Body of pancreas (tissue), 4 donors: ENCODE measurements at regions not wholly inside any gene's neighbourhood (a gene's known extent, or its start where the extent isn't known, plus 50 kb on each side); places are given as distances from the start of the nearest gene placed in this dataset.

Experiments
- ATAC-seq: fragments of 150-250 bp; one replicate; pipeline ENCODE4 v1.9.1; 2016
- DNase-seq, 4 donors: peaks; one replicate each; pipeline ENCODE4 v3.0.0-alpha.2; 2019
- H3K27ac ChIP-seq, 4 donors: fragments of 200-600 bp; sonication (generic); 1 replicate in 3 of 4; 2 replicates in 1 of 4; pipeline versions ENCODE4 v1.5.1 to v1.6.1; 2016 to 2019; ENCODE audit warnings: mild to moderate bottlenecking in 1 of 4, mixed read lengths in 1 of 4, moderate library complexity in 1 of 4
- H3K27me3 ChIP-seq, 2 donors: fragments of 200-600 bp; sonication (generic); one replicate each; pipeline ENCODE4 v1.6.0; 2016; ENCODE audit warnings: mild to moderate bottlenecking in 1 of 2
- H3K36me3 ChIP-seq, 2 donors: fragments of 200-600 bp; sonication (generic); replicated peaks in 1 of 2; 2 replicates each; pipeline ENCODE4 v1.5.1; 2016; ENCODE audit warnings: low read depth in 2 of 2; ENCODE audit not compliant: insufficient read depth in 1 of 2
- H3K4me1 ChIP-seq: fragments of 200-600 bp; sonication (generic); one replicate; pipeline ENCODE4 v1.6.0; 2016
- H3K4me3 ChIP-seq, 2 donors: fragments of 200-600 bp; sonication (generic); 1 replicate in 1 of 2; 2 replicates in 1 of 2; pipeline ENCODE4 v1.5.1; 2016 to 2019
- H3K9me3 ChIP-seq, 3 donors: fragments of 200-600 bp; sonication (generic); 1 replicate in 2 of 3; 2 replicates in 1 of 3; pipeline ENCODE4 v1.5.1; 2016
- POLR2A ChIP-seq, 3 donors: fragments of 450-650 bp; IDR thresholded peaks; one replicate each; pipeline ENCODE4 v1.6.1; 2016; ENCODE audit warnings: antibody characterized with exemption in 3 of 3, mild to moderate bottlenecking in 2 of 3
- WGBS, 2 donors: methylation state at CpG; one replicate each; pipeline ENCODE4 v1.1.5; 2017; 5-methylcytosine and 5-hydroxymethylcytosine counted together
- intact Hi-C: fragments of 100-400 bp; cut with DNase I; formaldehyde crosslinking; loops from one replicate; pipeline ENCODE4 v1.15.1; 2023
- TF ChIP-seq, protein P1 (sequence below), 7 experiments: fragments of 450-650 bp in 4 of 7; fragments of 200-600 bp in 3 of 7; sonication (generic) in 3 of 7; IDR thresholded peaks; one replicate each; pipeline ENCODE4 v1.5.1; 2016 to 2019; ENCODE audit warnings: antibody characterized with exemption in 7 of 7

DNA sequence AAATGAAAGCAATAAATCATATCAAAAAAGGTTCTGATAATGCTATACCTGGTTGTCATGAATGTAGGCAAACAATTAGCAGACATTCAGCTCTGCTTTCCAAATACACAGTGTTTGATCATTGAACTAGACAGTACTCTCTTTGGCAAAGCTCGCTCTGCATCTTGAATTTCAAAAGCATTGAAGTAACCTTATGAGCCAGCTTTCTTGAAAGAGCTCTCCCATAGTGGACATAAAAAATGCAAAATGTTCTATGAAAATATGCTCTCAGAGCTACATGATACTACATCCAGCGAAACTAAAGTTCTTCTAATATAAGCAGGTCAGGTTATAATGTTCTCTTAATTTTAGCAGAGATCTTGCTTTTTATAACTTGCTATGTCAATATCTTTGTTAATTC is 533.4 kb downstream of the CSNK1G3 start:
- no peaks in the 10 kb centered on the region for H3K36me3 ChIP-seq
- 92 to 93% methylated on average over 2 of the region's 2 CpGs for WGBS, 2 donors
- TF ChIP-seq, protein P1, sequence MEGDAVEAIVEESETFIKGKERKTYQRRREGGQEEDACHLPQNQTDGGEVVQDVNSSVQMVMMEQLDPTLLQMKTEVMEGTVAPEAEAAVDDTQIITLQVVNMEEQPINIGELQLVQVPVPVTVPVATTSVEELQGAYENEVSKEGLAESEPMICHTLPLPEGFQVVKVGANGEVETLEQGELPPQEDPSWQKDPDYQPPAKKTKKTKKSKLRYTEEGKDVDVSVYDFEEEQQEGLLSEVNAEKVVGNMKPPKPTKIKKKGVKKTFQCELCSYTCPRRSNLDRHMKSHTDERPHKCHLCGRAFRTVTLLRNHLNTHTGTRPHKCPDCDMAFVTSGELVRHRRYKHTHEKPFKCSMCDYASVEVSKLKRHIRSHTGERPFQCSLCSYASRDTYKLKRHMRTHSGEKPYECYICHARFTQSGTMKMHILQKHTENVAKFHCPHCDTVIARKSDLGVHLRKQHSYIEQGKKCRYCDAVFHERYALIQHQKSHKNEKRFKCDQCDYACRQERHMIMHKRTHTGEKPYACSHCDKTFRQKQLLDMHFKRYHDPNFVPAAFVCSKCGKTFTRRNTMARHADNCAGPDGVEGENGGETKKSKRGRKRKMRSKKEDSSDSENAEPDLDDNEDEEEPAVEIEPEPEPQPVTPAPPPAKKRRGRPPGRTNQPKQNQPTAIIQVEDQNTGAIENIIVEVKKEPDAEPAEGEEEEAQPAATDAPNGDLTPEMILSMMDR (IDR thresholded peaks at IDR 0.05), result no peak
- TF ChIP-seq POLR2A (IDR thresholded peaks at IDR 0.05), result no peak
- H3K27ac ChIP-seq, result no peak overlapping the region
- H3K27me3 ChIP-seq, result no peaks in the 10 kb centered on the region
- DNase-seq, result no peak
- ATAC-seq, result no peak
- H3K4me3 ChIP-seq, result no peak overlapping the region
- intact Hi-C loops, result no loop called here
- H3K4me1 ChIP-seq, result peaks cover 8% of the 10 kb centered on the region
- H3K9me3 ChIP-seq, result no peaks in the 10 kb centered on the region

DNA sequence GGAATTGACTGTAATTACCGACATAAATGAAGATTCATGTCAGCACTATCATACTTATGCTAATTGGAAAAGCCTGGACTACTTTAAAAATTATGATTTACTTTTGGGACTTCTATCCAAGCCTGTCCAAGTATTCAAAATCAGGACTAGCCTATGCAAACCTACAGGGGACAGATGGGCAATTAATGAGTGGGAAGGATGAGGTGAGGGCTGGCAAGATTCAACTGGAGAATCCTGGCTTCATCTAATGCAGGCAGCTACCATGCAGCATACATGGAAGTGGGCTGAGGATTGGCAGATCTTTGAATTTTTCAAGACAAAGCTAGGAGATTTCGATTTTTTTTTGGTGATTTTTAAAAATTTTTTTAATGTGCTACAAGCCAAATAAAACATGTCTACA is 532.6 kb downstream of the CSNK1G3 start:
- Histone ChIP-seq H3K4me3 (no peak overlapping the region), H3K9me3 (no peaks in the 10 kb centered on the region), H3K36me3 (no peaks in the 10 kb centered on the region), H3K4me1 (peaks cover 12% of the 10 kb centered on the region), H3K27me3 (no peaks in the 10 kb centered on the region), H3K27ac (no peak overlapping the region)
- TF ChIP-seq POLR2A (IDR thresholded peaks at IDR 0.05), result no peak
- TF ChIP-seq, protein P1 (IDR thresholded peaks at IDR 0.05), result no peak
- DNase-seq (no peak), ATAC-seq (no peak)
- intact Hi-C loops, result no loop called here
- 62 to 68% methylated on average over 2 of the region's 2 CpGs for WGBS, 2 donors

DNA sequence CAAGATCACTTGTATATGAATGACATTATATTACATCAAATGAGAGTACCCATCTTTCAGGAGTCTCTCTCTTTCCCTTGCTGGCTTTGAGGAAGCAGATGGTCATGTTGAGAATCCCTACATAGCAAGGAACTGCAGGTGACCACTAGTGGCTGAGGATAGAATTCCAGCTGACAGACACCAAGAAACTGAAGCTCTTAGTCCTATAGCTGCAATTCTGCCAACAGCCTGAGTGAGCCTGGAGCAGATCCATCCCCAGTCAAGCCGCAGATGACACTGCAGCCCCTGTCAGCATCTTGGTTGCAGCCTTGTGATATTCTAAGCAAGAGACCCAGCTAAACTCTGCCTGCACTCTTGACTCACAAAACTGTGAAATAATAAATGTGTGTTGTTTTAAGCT is 531.5 kb downstream of the CSNK1G3 start:
- Histone ChIP-seq H3K36me3 (no peaks in the 10 kb centered on the region), H3K4me3 (no peak overlapping the region), H3K9me3 (no peaks in the 10 kb centered on the region), H3K27ac (no peak overlapping the region), H3K4me1 (peaks cover 12% of the 10 kb centered on the region), H3K27me3 (no peaks in the 10 kb centered on the region)
- 100% methylated on average over 1 of the region's 1 CpG for WGBS, 2 donors
- no peak for DNase-seq
- no peak for ATAC-seq
- intact Hi-C loops, result no loop called here
- TF ChIP-seq POLR2A (IDR thresholded peaks at IDR 0.05), result no peak
- TF ChIP-seq, protein P1 (IDR thresholded peaks at IDR 0.05), result peak in 1 of 7 experiments; percentile 5

DNA sequence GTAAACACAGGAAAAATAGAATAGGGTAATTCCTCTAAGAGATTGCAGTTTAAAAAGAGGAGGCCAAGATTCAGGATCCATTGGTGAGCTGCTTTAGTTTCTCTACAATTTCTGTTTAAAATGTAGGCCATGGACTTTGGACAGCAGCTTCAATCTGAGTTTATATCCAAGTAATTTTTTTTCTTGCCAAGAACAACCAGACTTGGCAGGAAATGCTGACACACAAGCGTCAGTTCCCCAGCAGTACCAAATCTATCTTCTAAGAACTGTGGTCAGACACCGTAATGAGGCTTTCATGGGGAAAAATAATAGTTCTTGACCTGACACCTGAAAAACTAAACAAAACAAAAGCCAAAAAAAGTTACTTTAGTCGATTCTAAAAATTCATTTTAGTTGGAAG is 528.8 kb downstream of the CSNK1G3 start:
- H3K4me1 ChIP-seq, result peaks cover 12% of the 10 kb centered on the region
- H3K27ac ChIP-seq, result no peak overlapping the region
- 5 to 8% methylated on average over 3 of the region's 3 CpGs for WGBS, 2 donors
- TF ChIP-seq, protein P1 (IDR thresholded peaks at IDR 0.05), result no peak
- no peak for TF ChIP-seq POLR2A (IDR thresholded peaks at IDR 0.05)
- intact Hi-C loops, result no loop called here
- H3K27me3 ChIP-seq, result no peaks in the 10 kb centered on the region
- no peak overlapping the region for H3K4me3 ChIP-seq
- no peaks in the 10 kb centered on the region for H3K9me3 ChIP-seq
- DNase-seq, result peak in 3 of 4 donors; percentile 13 to 30 (median 24)
- peak; percentile 62 for ATAC-seq
- no peaks in the 10 kb centered on the region for H3K36me3 ChIP-seq

DNA sequence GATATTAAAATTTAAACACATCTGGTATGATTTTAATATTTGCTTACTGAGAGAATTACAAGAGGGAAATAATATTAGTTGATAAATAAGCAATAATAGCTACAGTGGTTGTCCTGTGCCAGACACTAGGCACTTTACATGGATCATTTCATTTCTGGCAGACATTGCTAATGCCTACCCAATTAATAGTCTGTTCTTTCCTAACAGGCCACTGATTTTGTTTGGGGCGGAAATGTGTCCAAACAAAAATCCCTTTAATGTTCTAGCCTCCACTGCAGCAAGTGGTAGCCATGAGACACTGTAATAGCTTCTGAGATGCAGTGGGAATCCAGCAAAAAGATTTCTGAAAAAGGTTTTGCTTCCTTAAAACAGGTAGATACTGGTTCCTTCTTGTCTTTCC is 527.4 kb downstream of the CSNK1G3 start:
- 92 to 100% methylated on average over 1 of the region's 1 CpG for WGBS, 2 donors
- Histone ChIP-seq H3K4me1 (peaks cover 12% of the 10 kb centered on the region), H3K27me3 (no peaks in the 10 kb centered on the region), H3K27ac (no peak overlapping the region), H3K9me3 (no peaks in the 10 kb centered on the region), H3K4me3 (no peak overlapping the region), H3K36me3 (no peaks in the 10 kb centered on the region)
- TF ChIP-seq, protein P1 (IDR thresholded peaks at IDR 0.05), result no peak
- TF ChIP-seq POLR2A (IDR thresholded peaks at IDR 0.05), result no peak
- ATAC-seq (no peak), DNase-seq (no peak)
- intact Hi-C loops, result no loop called here
